GM12875 (cell line): ENCODE measurements at regions not wholly inside any gene's neighbourhood (a gene's known extent, or its start where the extent isn't known, plus 50 kb on each side); places are given as distances from the start of the nearest gene placed in this dataset.

Experiments used
- H3K4me3 ChIP-seq: one replicate; pipeline ENCODE4 v1.5.1; 2011; ENCODE audit warnings: low read depth, low read length, control low read depth
- CTCF ChIP-seq: IDR thresholded peaks from 2 replicates; pipeline ENCODE4 v1.5.1; 2011; ENCODE audit warnings: low read depth, mild to moderate bottlenecking, control low read depth, inconsistent platforms, low read length, moderate library complexity, borderline replicate concordance; ENCODE audit not compliant: insufficient read depth

- H3K4me3 ChIP-seq = no peak overlapping the region
- no peak for TF ChIP-seq CTCF
Observed at GRCh38 chr16:79302731-79303130, 297.8 kb downstream of the MAF start.

GRCh38 chr16:79301051-79301450 lies 299.5 kb downstream of the MAF start:
- TF ChIP-seq CTCF = no peak
- no peak overlapping the region for H3K4me3 ChIP-seq

DNA sequence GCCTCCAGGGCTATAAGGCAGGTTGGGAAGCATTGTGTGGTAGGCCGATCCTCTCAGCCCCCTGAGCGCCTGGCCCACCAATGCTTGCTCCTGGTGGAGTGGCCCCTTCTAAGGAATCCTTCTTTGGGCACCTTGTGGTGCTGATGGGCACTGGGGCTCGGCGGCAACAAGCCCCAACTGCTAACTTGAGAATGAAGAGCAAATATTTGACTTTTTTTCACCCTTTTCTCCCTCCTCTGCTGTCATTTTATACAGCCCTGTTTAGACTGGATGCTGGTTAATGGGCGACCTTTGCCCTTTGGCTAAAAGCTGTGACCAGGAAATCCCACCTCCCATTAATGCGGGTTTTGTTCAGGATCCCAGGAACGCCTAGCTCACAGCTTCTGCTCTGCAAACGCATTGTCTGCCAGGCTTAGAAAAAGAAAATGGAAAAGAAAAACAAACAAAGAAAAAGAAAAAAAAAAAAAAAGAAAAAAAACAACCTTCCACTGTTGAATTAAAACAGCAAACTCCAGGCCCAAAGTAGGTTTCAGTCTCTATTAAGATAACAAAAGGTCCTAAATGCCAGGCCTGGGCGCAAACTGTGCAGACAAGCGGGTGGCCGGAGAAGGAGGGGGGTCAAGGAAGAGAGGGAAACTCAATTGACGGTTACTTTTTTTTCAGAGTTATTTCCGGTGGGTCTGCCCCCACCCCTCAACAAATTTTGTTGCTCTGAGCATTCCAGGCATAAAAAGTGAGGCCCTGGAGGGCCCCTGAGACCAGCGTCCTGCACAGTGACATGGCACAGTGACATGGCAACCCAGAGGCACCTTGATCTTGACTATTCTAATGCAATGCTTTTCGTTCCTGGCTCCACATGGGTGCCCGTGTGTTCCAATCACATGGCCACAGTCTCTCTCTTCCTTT lies 301.4 kb downstream of the MAF start:
- no peak overlapping the region for H3K4me3 ChIP-seq
- no peak for TF ChIP-seq CTCF

GRCh38 chr16:79298476-79298875 lies 302.1 kb downstream of the MAF start:
- no peak overlapping the region for H3K4me3 ChIP-seq
- TF ChIP-seq CTCF = no peak

DNA sequence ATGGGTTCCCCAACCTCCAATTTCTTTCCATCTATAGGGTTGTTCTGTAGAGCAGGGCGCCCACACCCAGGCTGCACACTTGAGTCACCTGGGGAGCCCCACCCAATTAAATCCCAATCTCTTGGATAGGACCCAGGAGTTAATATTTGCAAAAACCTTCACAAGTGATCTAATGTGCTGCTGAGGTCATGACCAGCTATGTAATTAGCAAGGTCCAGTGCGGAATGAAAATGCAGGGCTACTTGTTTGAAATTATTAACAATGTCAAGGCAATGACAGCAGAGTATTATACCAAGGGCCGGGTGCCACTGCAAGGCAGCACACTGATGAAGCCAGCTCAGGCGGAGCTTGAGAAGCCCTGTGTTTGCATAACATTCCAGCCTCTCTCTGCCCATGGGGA lies 302.7 kb downstream of the MAF start:
- no peak for TF ChIP-seq CTCF
- no peak overlapping the region for H3K4me3 ChIP-seq

GRCh38 chr16:79297296-79297695 lies 303.2 kb downstream of the MAF start:
- TF ChIP-seq CTCF = no peak
- no peak overlapping the region for H3K4me3 ChIP-seq

- no peak overlapping the region for H3K4me3 ChIP-seq
- TF ChIP-seq CTCF = no peak
Observed at GRCh38 chr16:79296491-79296890, 304.0 kb downstream of the MAF start.
